Hepatocyte (in vitro differentiated cells): ENCODE measurements at regions not wholly inside any gene's neighbourhood (a gene's known extent, or its start where the extent isn't known, plus 50 kb on each side); places are given as distances from the start of the nearest gene placed in this dataset.

Experiments
- EZH2 ChIP-seq: fragments of 200-600 bp; sonication (generic); IDR thresholded peaks from 2 replicates; pipeline ENCODE4 v1.6.1; 2016; ENCODE audit warnings: antibody characterized with exemption, mild to moderate bottlenecking, borderline replicate concordance
- EZH2phosphoT487 ChIP-seq: fragments of 200-600 bp; sonication (generic); IDR thresholded peaks from one replicate; pipeline ENCODE4 v1.6.1; 2018; ENCODE audit warnings: antibody characterized with exemption, mild to moderate bottlenecking, low read depth, moderate library complexity; ENCODE audit not compliant: unreplicated experiment, severe bottlenecking
- TF ChIP-seq, protein P1 (sequence below): fragments of 200-600 bp; sonication (generic); IDR thresholded peaks from 2 replicates; pipeline ENCODE4 v1.5.1; 2016; ENCODE audit warnings: antibody characterized with exemption, mild to moderate bottlenecking; ENCODE audit not compliant: poor library complexity

GRCh38 chr3:117562000-117562399 is 852.4 kb downstream of the TUSC7 start:
- TF ChIP-seq EZH2 (no peak), EZH2phosphoT487 (no peak)
- TF ChIP-seq, protein P1, sequence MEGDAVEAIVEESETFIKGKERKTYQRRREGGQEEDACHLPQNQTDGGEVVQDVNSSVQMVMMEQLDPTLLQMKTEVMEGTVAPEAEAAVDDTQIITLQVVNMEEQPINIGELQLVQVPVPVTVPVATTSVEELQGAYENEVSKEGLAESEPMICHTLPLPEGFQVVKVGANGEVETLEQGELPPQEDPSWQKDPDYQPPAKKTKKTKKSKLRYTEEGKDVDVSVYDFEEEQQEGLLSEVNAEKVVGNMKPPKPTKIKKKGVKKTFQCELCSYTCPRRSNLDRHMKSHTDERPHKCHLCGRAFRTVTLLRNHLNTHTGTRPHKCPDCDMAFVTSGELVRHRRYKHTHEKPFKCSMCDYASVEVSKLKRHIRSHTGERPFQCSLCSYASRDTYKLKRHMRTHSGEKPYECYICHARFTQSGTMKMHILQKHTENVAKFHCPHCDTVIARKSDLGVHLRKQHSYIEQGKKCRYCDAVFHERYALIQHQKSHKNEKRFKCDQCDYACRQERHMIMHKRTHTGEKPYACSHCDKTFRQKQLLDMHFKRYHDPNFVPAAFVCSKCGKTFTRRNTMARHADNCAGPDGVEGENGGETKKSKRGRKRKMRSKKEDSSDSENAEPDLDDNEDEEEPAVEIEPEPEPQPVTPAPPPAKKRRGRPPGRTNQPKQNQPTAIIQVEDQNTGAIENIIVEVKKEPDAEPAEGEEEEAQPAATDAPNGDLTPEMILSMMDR = no peak
